ENCODE measurements at regions not wholly inside any gene's neighbourhood (a gene's known extent, or its start where the extent isn't known, plus 50 kb on each side); places are given as distances from the start of the nearest gene placed in this dataset.

DNA sequence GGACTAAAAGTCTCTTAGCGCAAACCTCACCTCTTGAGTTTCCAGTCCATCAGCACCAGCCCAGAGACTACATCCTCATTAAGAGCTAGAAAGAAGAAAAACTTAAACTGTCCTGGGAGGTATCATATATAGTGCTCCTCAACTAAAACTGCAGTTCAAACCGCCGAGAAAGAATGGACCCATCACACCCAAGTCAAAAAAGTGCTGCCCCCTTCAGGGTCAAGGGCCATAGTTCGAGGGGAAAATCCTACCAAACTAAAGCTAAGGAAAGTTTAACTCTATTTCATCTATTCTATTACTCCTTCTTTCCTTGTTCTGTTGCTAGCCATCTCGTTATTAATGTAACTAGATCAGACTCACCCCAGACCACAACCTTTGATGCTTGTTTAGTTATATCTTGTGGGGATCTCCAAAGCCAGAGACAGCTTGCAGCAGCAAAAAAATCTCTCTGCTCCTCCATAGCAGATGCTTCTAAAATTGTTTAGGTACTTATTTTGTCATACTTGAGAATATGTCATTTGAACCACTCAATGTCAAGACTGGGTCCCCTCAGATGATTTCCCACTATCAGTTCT lies 134.5 kb upstream of the RMP24 start:
- no peaks in the 10 kb centered on the region for H3K9me3 ChIP-seq (replicated peaks; ENCODE audit: control insufficient read depth, insufficient read depth, low read length)
- H3K9ac ChIP-seq (replicated peaks; ENCODE audit: extremely low read depth, insufficient read depth, low read length), result no peak overlapping the region
- BruUV-seq (replicated peaks), result no TSS peak
- no peaks in the 10 kb centered on the region for H4K20me1 ChIP-seq (replicated peaks; ENCODE audit: control insufficient read depth, extremely low read depth, insufficient read depth, low read length)
- H3K27me3 ChIP-seq (ENCODE audit: control insufficient read depth in 2 of 2, insufficient read depth in 2 of 2, low read length in 2 of 2), result peaks cover 4 to 22% of the 10 kb centered on the region in 2 experiments
- H3K27ac ChIP-seq (ENCODE audit: insufficient read depth, low read depth, low read length), result no peak overlapping the region
- no peaks in the 10 kb centered on the region for H3K4me1 ChIP-seq (ENCODE audit: control insufficient read depth, extremely low read depth, insufficient read depth, low read length)
- no peak overlapping the region for H3K4me2 ChIP-seq (ENCODE audit: insufficient read depth, low read length)
- ChIA-PET POLR2A (no interaction called here), CTCF (interaction anchor here (1.2 to 1.7 kb wide), 3 partner anchors 8 to 114 kb away, joined by 3 read pairs; no protein-coding TSS in a partner anchor)
- intact Hi-C loops (cut with micrococcal nuclease), result loop anchor here (10.0 kb wide), 1 partner anchor 453 kb away; no protein-coding TSS in a partner anchor
- dilution Hi-C loops (cut with MboI; ENCODE audit: extremely low pct_ligation_motif_present, low sequenced_read_pairs), result no loop called here
- no peaks in the 10 kb centered on the region for H3K36me3 ChIP-seq (ENCODE audit: control insufficient read depth in 2 of 2, extremely low read depth in 1 of 2, insufficient read depth in 2 of 2, low read length in 2 of 2)
- H3K4me3 ChIP-seq (replicated peaks in 1 of 3; ENCODE audit: insufficient read depth in 1 of 3, low read depth in 1 of 3, low read length in 3 of 3), result no peak overlapping the region
- H2AFZ ChIP-seq (ENCODE audit: low read depth, low read length), result no peak overlapping the region
- no peak for DNase-seq (ENCODE audit: low read depth, low spot score)
- H3K79me2 ChIP-seq (ENCODE audit: control insufficient read depth, insufficient read depth, low read length), result no peaks in the 10 kb centered on the region
- no peak for FAIRE-seq
- H3K9me1 ChIP-seq (replicated peaks; ENCODE audit: control insufficient read depth, extremely low read depth, insufficient read depth, low read length), result no peaks in the 10 kb centered on the region
- TF ChIP-seq FOS (IDR thresholded peaks at IDR 0.05; ENCODE audit: borderline replicate concordance, insufficient read depth, low read length) (no peak), POLR2A (IDR thresholded peaks at IDR 0.05; ENCODE audit: low read depth, low read length) (no peak), GATA2 (IDR thresholded peaks at IDR 0.05; ENCODE audit: insufficient read depth, insufficient read length, low read depth, low read length) (no peak), EZH2 (IDR thresholded peaks at IDR 0.05; ENCODE audit: borderline replicate concordance, low read depth, low read length, severe bottlenecking) (no peak), POLR2AphosphoS5 (IDR thresholded peaks at IDR 0.05; ENCODE audit: insufficient read depth, low read depth, low read length) (no peak), JUN (IDR thresholded peaks at IDR 0.05; ENCODE audit: borderline replicate concordance, insufficient read depth, insufficient read length, low read depth) (no peak), MYC (IDR thresholded peaks at IDR 0.05; ENCODE audit: low read depth, low read length) (no peak)
- TF ChIP-seq, protein P1, sequence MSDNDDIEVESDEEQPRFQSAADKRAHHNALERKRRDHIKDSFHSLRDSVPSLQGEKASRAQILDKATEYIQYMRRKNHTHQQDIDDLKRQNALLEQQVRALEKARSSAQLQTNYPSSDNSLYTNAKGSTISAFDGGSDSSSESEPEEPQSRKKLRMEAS (IDR thresholded peaks at IDR 0.05; ENCODE audit: insufficient read depth, insufficient read length), result no peak
- TF ChIP-seq, protein P2, sequence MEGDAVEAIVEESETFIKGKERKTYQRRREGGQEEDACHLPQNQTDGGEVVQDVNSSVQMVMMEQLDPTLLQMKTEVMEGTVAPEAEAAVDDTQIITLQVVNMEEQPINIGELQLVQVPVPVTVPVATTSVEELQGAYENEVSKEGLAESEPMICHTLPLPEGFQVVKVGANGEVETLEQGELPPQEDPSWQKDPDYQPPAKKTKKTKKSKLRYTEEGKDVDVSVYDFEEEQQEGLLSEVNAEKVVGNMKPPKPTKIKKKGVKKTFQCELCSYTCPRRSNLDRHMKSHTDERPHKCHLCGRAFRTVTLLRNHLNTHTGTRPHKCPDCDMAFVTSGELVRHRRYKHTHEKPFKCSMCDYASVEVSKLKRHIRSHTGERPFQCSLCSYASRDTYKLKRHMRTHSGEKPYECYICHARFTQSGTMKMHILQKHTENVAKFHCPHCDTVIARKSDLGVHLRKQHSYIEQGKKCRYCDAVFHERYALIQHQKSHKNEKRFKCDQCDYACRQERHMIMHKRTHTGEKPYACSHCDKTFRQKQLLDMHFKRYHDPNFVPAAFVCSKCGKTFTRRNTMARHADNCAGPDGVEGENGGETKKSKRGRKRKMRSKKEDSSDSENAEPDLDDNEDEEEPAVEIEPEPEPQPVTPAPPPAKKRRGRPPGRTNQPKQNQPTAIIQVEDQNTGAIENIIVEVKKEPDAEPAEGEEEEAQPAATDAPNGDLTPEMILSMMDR (IDR thresholded peaks at IDR 0.05; ENCODE audit: extremely low read depth in 1 of 2, insufficient read depth in 1 of 2, low read depth in 1 of 2, low read length in 2 of 2), result no peak

Data from endothelial cell of umbilical vein (primary cell).